HepG2 (cell line): ENCODE measurements at regions not wholly inside any gene's neighbourhood (a gene's known extent, or its start where the extent isn't known, plus 50 kb on each side); places are given as distances from the start of the nearest gene placed in this dataset.

Source experiments
- EZH2 ChIP-seq: conservative IDR thresholded peaks from 2 replicates; pipeline ENCODE4 v1.6.1; 2012; ENCODE audit warnings: mild to moderate bottlenecking, low read depth, low read length, moderate library complexity
- NONO ChIP-seq, 2 experiments: fragments of 450-650 bp in 1 of 2; sonication (generic) in 1 of 2; formaldehyde crosslinking in 1 of 2; IDR thresholded peaks in 1 of 2; conservative IDR thresholded peaks in 1 of 2; 2 replicates each; pipeline versions ENCODE4 v1.6.1 to v1.8.0; 2017 to 2022; ENCODE audit warnings: mild to moderate bottlenecking in 1 of 2, missing genetic modification reagents in 1 of 2, moderate library complexity in 1 of 2
- NR3C1 ChIP-seq: sonication (generic); formaldehyde crosslinking; IDR thresholded peaks from 2 replicates; pipeline ENCODE4 v1.4.0; 2020; ENCODE audit warnings: missing genetic modification reagents
- TF ChIP-seq, protein P1 (sequence below): sonication (generic); formaldehyde crosslinking; IDR thresholded peaks from 2 replicates; pipeline ENCODE4 v1.4.0; 2020; ENCODE audit warnings: missing genetic modification reagents

DNA sequence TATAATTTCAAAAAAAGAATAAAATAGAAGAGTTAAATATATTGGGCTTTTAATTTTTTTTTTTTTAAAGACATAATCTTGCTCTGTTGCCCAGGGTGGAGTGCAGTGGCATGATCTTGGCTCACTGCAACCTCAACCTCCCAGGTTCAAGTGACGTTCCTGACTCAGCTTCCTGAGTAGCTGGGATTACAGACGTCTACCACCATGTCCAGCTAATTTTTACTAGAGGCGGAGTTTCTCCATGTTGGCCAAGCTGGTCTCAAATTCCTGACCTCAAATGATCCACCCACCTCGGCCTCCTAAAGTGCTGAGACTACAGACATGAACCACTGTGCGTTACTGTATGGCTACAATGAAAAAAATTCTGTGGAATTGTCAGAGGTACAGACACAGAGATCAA lies 98.1 kb upstream of the RGPD4 start:
- TF ChIP-seq, protein P1, sequence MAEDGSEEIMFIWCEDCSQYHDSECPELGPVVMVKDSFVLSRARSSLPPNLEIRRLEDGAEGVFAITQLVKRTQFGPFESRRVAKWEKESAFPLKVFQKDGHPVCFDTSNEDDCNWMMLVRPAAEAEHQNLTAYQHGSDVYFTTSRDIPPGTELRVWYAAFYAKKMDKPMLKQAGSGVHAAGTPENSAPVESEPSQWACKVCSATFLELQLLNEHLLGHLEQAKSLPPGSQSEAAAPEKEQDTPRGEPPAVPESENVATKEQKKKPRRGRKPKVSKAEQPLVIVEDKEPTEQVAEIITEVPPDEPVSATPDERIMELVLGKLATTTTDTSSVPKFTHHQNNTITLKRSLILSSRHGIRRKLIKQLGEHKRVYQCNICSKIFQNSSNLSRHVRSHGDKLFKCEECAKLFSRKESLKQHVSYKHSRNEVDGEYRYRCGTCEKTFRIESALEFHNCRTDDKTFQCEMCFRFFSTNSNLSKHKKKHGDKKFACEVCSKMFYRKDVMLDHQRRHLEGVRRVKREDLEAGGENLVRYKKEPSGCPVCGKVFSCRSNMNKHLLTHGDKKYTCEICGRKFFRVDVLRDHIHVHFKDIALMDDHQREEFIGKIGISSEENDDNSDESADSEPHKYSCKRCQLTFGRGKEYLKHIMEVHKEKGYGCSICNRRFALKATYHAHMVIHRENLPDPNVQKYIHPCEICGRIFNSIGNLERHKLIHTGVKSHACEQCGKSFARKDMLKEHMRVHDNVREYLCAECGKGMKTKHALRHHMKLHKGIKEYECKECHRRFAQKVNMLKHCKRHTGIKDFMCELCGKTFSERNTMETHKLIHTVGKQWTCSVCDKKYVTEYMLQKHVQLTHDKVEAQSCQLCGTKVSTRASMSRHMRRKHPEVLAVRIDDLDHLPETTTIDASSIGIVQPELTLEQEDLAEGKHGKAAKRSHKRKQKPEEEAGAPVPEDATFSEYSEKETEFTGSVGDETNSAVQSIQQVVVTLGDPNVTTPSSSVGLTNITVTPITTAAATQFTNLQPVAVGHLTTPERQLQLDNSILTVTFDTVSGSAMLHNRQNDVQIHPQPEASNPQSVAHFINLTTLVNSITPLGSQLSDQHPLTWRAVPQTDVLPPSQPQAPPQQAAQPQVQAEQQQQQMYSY (CRISPR knock-in tag), result no peak
- TF ChIP-seq EZH2 (no peak), NONO (IDR thresholded peaks at IDR 0.05) (no peak), NONO (CRISPR knock-in tag; conservative IDR thresholded peaks at IDR 0.05) (no peak), NR3C1 (CRISPR knock-in tag) (no peak)
